NB4 (cell line): ENCODE measurements at regions not wholly inside any gene's neighbourhood (a gene's known extent, or its start where the extent isn't known, plus 50 kb on each side); places are given as distances from the start of the nearest gene placed in this dataset.

Experiments used
- DNase-seq: peaks from one replicate; pipeline ENCODE4 v3.0.0; 2010; ENCODE audit warnings: low read depth
- H3K4me3 ChIP-seq: one replicate; pipeline ENCODE4 v1.5.1; 2011; ENCODE audit warnings: mild to moderate bottlenecking, low read depth, low read length, moderate library complexity
- MYC ChIP-seq: IDR thresholded peaks from 2 replicates; pipeline ENCODE4 v1.6.1; 2011; ENCODE audit warnings: low read depth, low read length
- POLR2A ChIP-seq: IDR thresholded peaks from 2 replicates; pipeline ENCODE4 v1.6.1; 2011; ENCODE audit warnings: mild to moderate bottlenecking; ENCODE audit not compliant: insufficient read length; ENCODE audit errors: extremely low read depth
- TF ChIP-seq, protein P1 (sequence below): IDR thresholded peaks from 2 replicates; pipeline ENCODE4 v1.6.1; 2011; ENCODE audit warnings: low read depth, low read length
- TF ChIP-seq, protein P2 (sequence below): IDR thresholded peaks from one replicate; pipeline ENCODE4 v1.5.1; 2012; ENCODE audit warnings: low read depth, low read length

DNA sequence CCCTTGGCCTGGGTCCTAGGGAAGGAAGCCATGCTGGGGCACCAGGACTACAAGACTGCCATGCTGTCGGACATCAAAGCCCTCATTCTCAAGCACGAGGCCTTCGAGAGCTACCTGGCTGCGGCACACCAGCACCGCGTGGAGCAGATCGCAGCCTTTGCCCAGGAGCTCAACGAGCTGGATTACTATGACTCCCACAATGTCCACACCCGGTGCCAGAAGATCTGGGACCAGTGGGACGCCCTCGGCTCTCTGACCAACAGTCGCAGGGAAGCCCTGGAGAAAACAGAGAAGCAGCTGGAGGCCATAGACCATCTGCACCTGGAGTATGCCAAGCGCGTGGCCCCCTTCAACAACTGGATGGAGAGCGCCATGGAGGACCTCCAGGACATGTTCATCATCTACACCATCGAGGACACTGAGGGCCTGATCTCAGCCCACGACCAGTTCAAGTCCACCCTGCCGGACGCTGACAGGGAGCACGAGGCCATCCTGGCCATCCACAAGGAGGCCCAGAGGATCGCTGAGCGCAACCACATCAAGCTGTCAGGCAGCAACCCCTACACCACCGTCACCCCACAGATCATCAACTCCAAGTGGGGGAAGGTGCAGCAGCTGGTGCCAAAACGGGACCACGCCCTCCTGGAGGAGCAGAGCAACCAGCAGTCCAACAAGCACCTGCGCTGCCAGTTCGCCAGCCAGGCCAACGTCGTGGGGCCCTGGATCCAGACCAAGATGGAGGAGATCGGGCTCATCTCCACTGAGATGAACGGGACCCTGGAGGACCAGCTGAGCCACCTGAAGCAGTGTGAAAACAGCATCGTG lies 487.0 kb downstream of the TRAM1L1 start:
- DNase-seq, result no peak
- TF ChIP-seq POLR2A (no peak), MYC (no peak)
- TF ChIP-seq, protein P1, sequence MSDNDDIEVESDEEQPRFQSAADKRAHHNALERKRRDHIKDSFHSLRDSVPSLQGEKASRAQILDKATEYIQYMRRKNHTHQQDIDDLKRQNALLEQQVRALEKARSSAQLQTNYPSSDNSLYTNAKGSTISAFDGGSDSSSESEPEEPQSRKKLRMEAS, result no peak
- TF ChIP-seq, protein P2, sequence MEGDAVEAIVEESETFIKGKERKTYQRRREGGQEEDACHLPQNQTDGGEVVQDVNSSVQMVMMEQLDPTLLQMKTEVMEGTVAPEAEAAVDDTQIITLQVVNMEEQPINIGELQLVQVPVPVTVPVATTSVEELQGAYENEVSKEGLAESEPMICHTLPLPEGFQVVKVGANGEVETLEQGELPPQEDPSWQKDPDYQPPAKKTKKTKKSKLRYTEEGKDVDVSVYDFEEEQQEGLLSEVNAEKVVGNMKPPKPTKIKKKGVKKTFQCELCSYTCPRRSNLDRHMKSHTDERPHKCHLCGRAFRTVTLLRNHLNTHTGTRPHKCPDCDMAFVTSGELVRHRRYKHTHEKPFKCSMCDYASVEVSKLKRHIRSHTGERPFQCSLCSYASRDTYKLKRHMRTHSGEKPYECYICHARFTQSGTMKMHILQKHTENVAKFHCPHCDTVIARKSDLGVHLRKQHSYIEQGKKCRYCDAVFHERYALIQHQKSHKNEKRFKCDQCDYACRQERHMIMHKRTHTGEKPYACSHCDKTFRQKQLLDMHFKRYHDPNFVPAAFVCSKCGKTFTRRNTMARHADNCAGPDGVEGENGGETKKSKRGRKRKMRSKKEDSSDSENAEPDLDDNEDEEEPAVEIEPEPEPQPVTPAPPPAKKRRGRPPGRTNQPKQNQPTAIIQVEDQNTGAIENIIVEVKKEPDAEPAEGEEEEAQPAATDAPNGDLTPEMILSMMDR, result no peak
- H3K4me3 ChIP-seq, result no peak overlapping the region

DNA sequence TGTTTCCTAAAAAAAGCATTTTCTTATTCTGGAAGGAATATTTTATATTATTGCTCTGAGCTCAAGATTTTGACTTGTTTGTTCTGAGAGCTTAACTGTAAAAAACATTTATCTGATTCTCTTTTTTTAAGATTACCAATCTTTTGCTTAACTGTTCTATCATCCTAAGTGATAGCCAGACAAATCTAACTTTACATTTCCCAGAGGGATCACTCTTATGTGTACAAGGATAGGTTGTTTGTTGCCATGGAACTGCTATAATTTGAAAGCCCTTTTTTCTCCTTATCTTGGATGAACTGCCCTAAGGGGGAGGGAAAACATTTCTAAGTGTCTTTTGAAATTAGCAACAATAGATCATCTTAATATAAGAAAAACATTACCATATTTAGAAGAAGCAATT lies 494.7 kb downstream of the TRAM1L1 start:
- no peak overlapping the region for H3K4me3 ChIP-seq
- no peak for DNase-seq
- TF ChIP-seq MYC (no peak), POLR2A (no peak)
- TF ChIP-seq, protein P1, result no peak
- TF ChIP-seq, protein P2, result no peak

DNA sequence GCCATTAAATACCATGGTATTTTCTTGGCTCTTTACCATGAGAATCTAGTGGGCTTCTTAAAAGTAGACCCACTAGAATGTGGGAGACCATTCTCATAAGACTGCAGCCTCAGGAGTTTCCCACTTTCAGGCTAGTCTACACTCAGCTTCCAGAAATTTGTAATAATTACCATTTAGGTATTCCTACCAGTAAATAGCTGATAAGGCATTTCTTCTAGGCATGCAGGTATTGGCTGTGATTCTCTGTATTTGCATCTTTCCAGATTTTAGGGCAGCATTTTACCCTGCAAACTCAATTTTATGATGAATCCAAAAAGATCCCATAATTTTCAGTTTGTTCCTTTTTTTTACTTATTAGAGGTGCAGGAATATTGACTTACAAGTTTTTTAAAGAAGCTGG lies 496.6 kb downstream of the TRAM1L1 start:
- TF ChIP-seq, protein P1, result no peak
- TF ChIP-seq, protein P2, result no peak
- TF ChIP-seq POLR2A, result no peak
- TF ChIP-seq MYC, result no peak
- no peak overlapping the region for H3K4me3 ChIP-seq
- no peak for DNase-seq

DNA sequence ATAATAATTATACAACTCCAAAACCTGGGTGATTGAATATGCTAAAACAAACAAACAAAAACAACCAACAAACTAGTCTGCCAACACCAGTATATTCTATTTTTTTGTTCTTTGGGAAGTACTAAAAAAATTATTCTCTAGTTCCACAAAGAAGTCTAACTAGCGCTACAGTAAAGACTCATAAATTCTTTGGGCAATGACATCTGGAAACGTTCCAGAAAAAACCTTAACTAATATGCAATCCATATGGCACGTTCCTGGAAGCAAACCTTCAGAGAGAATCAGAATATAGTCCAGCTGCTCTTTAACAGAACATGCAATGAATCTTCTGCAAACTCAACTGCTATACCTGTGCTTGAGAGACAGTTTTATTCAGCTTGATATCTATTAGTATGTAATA lies 500.1 kb downstream of the TRAM1L1 start:
- no peak for DNase-seq
- H3K4me3 ChIP-seq, result no peak overlapping the region
- TF ChIP-seq, protein P2, result no peak
- no peak for TF ChIP-seq MYC
- TF ChIP-seq, protein P1, result no peak
- no peak for TF ChIP-seq POLR2A

DNA sequence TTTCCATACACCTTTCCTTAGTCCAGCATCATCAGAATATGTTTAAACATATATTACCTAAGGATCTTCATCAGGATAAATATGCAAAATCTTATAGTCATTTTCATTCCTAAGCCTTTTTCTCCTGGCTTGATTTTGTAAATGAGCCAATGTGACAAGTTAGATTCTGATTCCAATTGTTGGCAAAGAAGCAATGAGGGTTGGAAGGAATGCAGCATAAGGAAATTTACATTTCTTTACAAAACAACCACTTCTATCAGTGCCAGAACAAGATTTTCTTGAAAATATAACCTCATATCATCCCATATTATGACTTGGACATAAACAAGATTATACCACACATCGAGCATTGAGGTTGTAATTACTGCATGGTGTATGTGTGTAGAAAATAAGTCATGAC lies 508.1 kb downstream of the TRAM1L1 start:
- DNase-seq, result no peak
- TF ChIP-seq MYC (no peak), POLR2A (no peak)
- TF ChIP-seq, protein P2, result no peak
- TF ChIP-seq, protein P1, result no peak
- no peak overlapping the region for H3K4me3 ChIP-seq
